IPS-NIHi7 (cell line): ENCODE measurements at regions not wholly inside any gene's neighbourhood (a gene's known extent, or its start where the extent isn't known, plus 50 kb on each side); places are given as distances from the start of the nearest gene placed in this dataset.

Source experiments
- DNase-seq: peaks from one replicate; pipeline ENCODE4 v3.0.0; 2012; ENCODE audit warnings: mixed read lengths; ENCODE audit errors: extremely low spot score

GRCh38 chr18:69216321-69216720 is 184.4 kb upstream of the DOK6 start:
- DNase-seq = no peak

GRCh38 chr18:69217196-69218000 is 183.3 kb upstream of the DOK6 start:
- DNase-seq = no peak

GRCh38 chr18:69220529-69220928 is 180.2 kb upstream of the DOK6 start:
- no peak for DNase-seq

- DNase-seq = no peak
These were observed 178.6 kb upstream of the DOK6 start for GRCh38 chr18:69222089-69222488.

GRCh38 chr18:69226971-69227370 is 173.7 kb upstream of the DOK6 start:
- DNase-seq = no peak

GRCh38 chr18:69230204-69230603 is 170.5 kb upstream of the DOK6 start:
- no peak for DNase-seq

- no peak for DNase-seq
These were observed 167.1 kb upstream of the DOK6 start for GRCh38 chr18:69233465-69234054.

GRCh38 chr18:69239849-69240674 is 160.6 kb upstream of the DOK6 start:
- DNase-seq = no peak

- DNase-seq = no peak
These were observed 154.7 kb upstream of the DOK6 start for GRCh38 chr18:69246027-69246426.

- no peak for DNase-seq
These were observed 150.2 kb upstream of the DOK6 start for GRCh38 chr18:69250305-69251151.

- DNase-seq = no peak
These were observed 142.7 kb upstream of the DOK6 start for GRCh38 chr18:69257861-69258458.

- DNase-seq = no peak
These were observed 141.4 kb upstream of the DOK6 start for GRCh38 chr18:69259282-69259681.

- no peak for DNase-seq
These were observed 139.3 kb upstream of the DOK6 start for GRCh38 chr18:69261406-69261805.

GRCh38 chr18:69265656-69266055 is 135.0 kb upstream of the DOK6 start:
- no peak for DNase-seq

- no peak for DNase-seq
These were observed 132.8 kb upstream of the DOK6 start for GRCh38 chr18:69267895-69268294.

- peak; percentile 13 for DNase-seq
These were observed 118.3 kb upstream of the DOK6 start for GRCh38 chr18:69282371-69282770.

GRCh38 chr18:69291044-69291443 is 109.6 kb upstream of the DOK6 start:
- DNase-seq = no peak

GRCh38 chr18:69291755-69292154 is 108.9 kb upstream of the DOK6 start:
- DNase-seq = no peak

- DNase-seq = no peak
These were observed 100.5 kb upstream of the DOK6 start for GRCh38 chr18:69300185-69300584.

- DNase-seq = no peak
These were observed 92.1 kb upstream of the DOK6 start for GRCh38 chr18:69308619-69309018.

- DNase-seq = no peak
These were observed 74.6 kb upstream of the DOK6 start for GRCh38 chr18:69326094-69326493.
